WTC11 (cell line): ENCODE measurements at regions not wholly inside any gene's neighbourhood (a gene's known extent, or its start where the extent isn't known, plus 50 kb on each side); places are given as distances from the start of the nearest gene placed in this dataset.
A peak's percentile ranks its signal among the peaks of the same experiment; 100 is the strongest.
"Not testable (repeated sequence)": the region's sequence is repeated elsewhere in the genome, so short reads cannot be mapped to it uniquely, and the experiment has no call there.

ENCODE experiments used
- ATAC-seq: fragments of 200-7000 bp; cut with Tn5 transposase; 2 replicates; pipeline ENCODE4 v1.10.0; 2021; ENCODE audit warnings: mild to moderate bottlenecking, moderate library complexity
- CTCF ChIA-PET: fragments of 300-600 bp; sonication (Branson Sonifier 250); formaldehyde crosslinking; loops from one replicate; lab custom pipeline; 2021; ENCODE audit warnings: antibody characterized with exemption; lab: Charles Lee
- POLR2A ChIA-PET: fragments of 350-600 bp; sonication (Branson Sonifier 250); formaldehyde crosslinking; loops from one replicate; lab custom pipeline; 2021; ENCODE audit warnings: antibody characterized with exemption; lab: Charles Lee
- DNase-seq: peaks from one replicate; pipeline ENCODE4 v3.0.0; 2021; ENCODE audit warnings: low spot score
- H3K27ac Mint-ChIP-seq: 2 replicates; pipeline ENCODE4 v1.8.0; 2021; ENCODE audit warnings: mixed read lengths
- H3K27me3 Mint-ChIP-seq: 2 replicates; pipeline ENCODE4 v1.8.0; 2021; ENCODE audit warnings: low read depth, mild to moderate bottlenecking, moderate library complexity, mixed read lengths
- H3K36me3 Mint-ChIP-seq: 2 replicates; pipeline ENCODE4 v1.8.0; 2021; ENCODE audit warnings: mixed read lengths
- H3K4me1 Mint-ChIP-seq: 2 replicates; pipeline ENCODE4 v1.8.0; 2022; ENCODE audit warnings: mixed read lengths
- H3K4me3 Mint-ChIP-seq: 2 replicates; pipeline ENCODE4 v1.8.0; 2021; ENCODE audit warnings: mild to moderate bottlenecking, moderate library complexity, mixed read lengths
- H3K9me3 Mint-ChIP-seq: 2 replicates; pipeline ENCODE4 v1.8.0; 2021; ENCODE audit warnings: mixed read lengths
- CBFB ChIP-seq: sonication (generic); formaldehyde crosslinking; IDR thresholded peaks from 2 replicates; pipeline ENCODE4 v1.8.1; 2022; ENCODE audit warnings: mild to moderate bottlenecking, low read depth, missing genetic modification reagents
- NFYB ChIP-seq: sonication (generic); formaldehyde crosslinking; conservative IDR thresholded peaks from 2 replicates; pipeline ENCODE4 v1.8.0; 2022; ENCODE audit warnings: low read depth, missing genetic modification reagents
- ZBTB21 ChIP-seq: sonication (generic); formaldehyde crosslinking; IDR thresholded peaks from 2 replicates; pipeline ENCODE4 v1.8.1; 2023; ENCODE audit warnings: mild to moderate bottlenecking, missing genetic modification reagents, borderline replicate concordance
- ZNF138 ChIP-seq: sonication (generic); formaldehyde crosslinking; conservative IDR thresholded peaks from 2 replicates; pipeline ENCODE4 v1.8.1; 2022; ENCODE audit warnings: mild to moderate bottlenecking, moderate library complexity, missing genetic modification reagents
- TF ChIP-seq, protein P1 (sequence below): fragments of 250-450 bp; sonication (Bioruptor Pico); IDR thresholded peaks from 2 replicates; pipeline ENCODE4 v2.1.2; 2022; ENCODE audit warnings: mild to moderate bottlenecking, moderate library complexity
- TF ChIP-seq, protein P2 (sequence below): sonication (generic); formaldehyde crosslinking; IDR thresholded peaks from 2 replicates; pipeline ENCODE4 v1.8.0; 2022; ENCODE audit warnings: mild to moderate bottlenecking, missing genetic modification reagents
- TF ChIP-seq, protein P3 (sequence below): sonication (generic); formaldehyde crosslinking; IDR thresholded peaks from 2 replicates; pipeline ENCODE4 v1.8.1; 2022; ENCODE audit warnings: missing genetic modification reagents, borderline replicate concordance
- TF ChIP-seq, protein P4 (sequence below): fragments of 250-450 bp; sonication (Bioruptor Pico); IDR thresholded peaks from 2 replicates; pipeline ENCODE4 v1.9.0; 2021; ENCODE audit warnings: moderate library complexity, mild to moderate bottlenecking, inconsistent platforms, borderline replicate concordance

DNA sequence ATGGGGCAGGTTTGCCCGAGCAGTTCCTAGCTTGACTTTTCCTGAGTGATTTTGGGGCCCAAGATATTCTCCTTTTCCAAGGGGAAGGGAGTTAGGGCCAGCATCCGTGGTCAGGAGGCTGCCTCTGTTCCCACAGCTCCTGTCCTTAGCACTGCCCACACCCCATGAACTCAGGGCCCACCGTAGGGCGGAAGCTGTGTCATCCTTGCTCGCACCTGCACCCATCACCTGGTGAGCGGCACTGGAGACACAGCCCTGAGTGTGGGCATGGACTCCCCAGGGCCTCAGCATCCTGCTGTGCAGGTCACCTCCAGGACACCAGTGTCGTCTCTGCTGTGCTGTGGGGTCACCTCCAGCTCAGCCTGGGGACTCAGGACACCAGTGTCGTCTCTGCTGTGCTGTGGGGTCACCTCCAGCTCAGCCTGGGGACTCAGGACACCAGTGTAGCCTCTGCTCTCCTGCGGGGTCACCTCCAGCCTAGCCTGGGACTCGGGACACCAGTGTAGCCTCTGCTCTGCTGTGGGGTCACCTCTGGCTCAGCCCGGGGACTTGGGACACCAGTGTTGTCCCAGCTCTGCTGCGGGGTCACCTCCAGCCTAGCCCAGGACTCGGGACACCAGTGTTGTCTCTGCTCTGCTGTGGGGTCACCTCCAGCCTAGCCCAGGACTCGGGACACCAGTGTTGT, 322.9 kb downstream of the ADGRD1 start (continued):
- TF ChIP-seq, protein P1, sequence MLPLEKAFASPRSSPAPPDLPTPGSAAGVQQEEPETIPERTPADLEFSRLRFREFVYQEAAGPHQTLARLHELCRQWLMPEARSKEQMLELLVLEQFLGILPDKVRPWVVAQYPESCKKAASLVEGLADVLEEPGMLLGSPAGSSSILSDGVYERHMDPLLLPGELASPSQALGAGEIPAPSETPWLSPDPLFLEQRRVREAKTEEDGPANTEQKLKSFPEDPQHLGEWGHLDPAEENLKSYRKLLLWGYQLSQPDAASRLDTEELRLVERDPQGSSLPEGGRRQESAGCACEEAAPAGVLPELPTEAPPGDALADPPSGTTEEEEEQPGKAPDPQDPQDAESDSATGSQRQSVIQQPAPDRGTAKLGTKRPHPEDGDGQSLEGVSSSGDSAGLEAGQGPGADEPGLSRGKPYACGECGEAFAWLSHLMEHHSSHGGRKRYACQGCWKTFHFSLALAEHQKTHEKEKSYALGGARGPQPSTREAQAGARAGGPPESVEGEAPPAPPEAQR (CRISPR knock-in tag), result no peak
- no peak for TF ChIP-seq CBFB
- TF ChIP-seq, all 79 proteins: peak for 0

DNA sequence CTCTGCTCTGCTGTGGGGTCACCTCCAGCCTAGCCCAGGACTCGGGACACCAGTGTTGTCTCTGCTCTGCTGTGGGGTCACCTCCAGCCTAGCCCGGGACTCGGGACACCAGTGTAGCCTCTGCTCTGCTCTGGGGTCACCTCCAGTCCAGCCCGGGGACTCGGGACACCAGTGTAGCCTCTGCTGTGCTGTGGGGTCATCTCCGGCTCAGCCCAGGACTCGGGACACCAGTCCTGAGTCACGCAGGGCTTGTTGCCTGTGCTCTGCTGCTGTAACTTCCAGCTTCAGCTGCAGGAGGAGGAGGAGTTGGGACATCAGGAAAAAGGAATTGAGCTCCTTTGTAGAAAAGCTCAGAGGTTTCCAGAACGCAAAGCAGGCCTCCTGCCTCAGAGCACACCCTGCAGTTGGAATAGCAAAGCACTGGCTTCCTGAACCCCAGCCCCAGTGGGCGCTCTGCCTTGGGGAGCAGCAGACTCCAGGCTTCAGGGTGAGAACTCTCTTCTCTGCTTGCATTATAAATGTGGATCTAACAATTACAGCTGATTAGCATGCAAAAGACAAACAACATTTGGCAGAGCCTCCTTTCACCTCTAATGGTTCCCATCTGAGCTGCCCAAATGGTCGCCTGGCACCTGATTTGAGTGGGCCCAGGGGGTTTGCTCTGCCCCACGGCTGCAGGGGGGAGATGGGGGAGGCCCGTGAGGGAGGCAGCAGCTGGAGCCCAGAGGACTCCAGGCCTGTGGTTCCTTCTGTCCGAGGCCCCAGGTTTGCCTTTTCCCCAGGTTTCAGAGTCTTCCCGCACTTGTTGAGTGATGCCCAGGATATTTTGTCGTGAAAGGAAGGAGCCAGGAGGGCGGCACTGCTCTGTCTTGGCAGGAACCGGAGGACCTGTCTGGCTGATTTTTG, 323.7 kb downstream of the ADGRD1 start:
- H3K4me3 Mint-ChIP-seq, H3K4me1 Mint-ChIP-seq, POLR2A ChIA-PET, H3K27ac Mint-ChIP-seq, H3K27me3 Mint-ChIP-seq, DNase-seq, H3K36me3 Mint-ChIP-seq, H3K9me3 Mint-ChIP-seq: not testable (repeated sequence)
- CTCF ChIA-PET, result interaction anchor here (0.5 kb wide), 1 partner anchor 53 kb away, joined by 3 read pairs; no protein-coding TSS in a partner anchor
- peak; percentile 63 for ATAC-seq

DNA sequence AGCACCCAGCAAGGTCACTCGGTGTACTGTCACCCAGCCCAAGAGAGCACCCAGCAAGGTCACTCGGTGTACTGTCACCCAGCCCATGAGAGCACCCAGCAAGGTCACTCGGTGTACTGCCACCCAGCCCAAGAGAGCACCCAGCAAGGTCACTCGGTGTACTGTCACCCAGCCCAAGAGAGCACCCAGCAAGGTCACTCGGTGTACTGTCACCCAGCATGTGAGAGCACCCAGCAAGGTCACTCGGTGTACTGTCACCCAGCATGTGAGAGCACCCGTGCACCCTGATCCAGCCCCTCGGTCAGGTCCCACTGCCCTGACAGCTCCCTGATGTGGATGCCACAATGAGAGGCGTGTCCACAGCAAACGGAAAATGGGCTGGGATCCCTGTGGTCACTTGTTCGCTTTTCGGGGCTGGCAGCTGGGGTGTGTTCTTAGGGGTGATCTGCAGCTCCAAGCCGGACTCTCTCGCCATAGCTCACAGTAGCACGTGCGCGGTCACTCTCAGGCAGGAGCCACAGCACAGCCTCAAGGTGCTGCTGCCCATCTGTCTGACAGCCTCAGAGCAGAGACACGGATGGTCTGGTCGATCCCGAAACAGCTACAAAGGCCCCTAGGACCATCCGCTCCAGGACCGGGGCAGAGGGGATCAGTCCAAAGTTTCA, 324.9 kb downstream of the ADGRD1 start:
- POLR2A ChIA-PET, result not testable (repeated sequence)

DNA sequence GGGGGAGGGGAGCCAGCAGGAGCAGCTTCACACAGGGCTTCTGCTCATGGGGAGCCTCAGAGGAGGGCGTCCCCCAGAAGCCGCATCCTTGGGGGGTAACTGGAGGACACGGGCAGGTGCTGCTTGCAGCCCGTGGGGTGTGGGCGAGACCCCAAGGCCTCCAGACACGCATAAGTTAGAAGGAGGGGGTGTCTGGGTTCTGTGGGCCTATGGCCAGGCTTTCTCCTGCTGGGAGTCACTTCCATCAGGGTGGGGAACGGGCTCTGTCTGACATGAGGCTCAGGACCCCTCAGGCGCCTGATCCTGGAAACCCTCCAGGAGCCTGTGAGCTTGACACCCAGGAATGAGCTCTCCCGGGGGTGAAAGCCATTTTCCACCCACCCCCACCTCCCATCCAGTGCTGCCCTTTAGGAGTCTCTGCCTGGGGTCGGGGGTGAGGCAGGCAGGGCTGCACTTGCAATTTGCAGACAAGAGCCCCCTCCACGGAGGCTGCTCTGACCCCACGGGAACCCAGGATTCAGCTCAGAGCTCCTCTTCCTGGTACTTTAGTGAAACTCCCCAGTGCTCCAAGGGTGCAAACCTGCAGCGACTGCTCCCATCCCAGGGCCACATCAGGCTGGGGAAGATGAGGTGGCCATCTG, 325.7 kb downstream of the ADGRD1 start:
- TF ChIP-seq ZNF138, result no peak
- TF ChIP-seq, protein P2, sequence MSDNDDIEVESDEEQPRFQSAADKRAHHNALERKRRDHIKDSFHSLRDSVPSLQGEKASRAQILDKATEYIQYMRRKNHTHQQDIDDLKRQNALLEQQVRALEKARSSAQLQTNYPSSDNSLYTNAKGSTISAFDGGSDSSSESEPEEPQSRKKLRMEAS (CRISPR knock-in tag), result no peak
- TF ChIP-seq, protein P3, sequence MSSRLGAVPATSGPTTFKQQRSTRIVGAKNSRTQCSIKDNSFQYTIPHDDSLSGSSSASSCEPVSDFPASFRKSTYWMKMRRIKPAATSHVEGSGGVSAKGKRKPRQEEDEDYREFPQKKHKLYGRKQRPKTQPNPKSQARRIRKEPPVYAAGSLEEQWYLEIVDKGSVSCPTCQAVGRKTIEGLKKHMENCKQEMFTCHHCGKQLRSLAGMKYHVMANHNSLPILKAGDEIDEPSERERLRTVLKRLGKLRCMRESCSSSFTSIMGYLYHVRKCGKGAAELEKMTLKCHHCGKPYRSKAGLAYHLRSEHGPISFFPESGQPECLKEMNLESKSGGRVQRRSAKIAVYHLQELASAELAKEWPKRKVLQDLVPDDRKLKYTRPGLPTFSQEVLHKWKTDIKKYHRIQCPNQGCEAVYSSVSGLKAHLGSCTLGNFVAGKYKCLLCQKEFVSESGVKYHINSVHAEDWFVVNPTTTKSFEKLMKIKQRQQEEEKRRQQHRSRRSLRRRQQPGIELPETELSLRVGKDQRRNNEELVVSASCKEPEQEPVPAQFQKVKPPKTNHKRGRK (CRISPR knock-in tag), result no peak
- H3K9me3 Mint-ChIP-seq, result no peaks in the 10 kb centered on the region
- no peak for DNase-seq
- no peak for ATAC-seq
- H3K4me3 Mint-ChIP-seq, result no peak overlapping the region
- ChIA-PET POLR2A (no interaction called here), CTCF (interaction anchor here (1.1 to 1.5 kb wide), 3 partner anchors 120 to 173 kb away, joined by 3 read pairs; no protein-coding TSS in a partner anchor)
- H3K27me3 Mint-ChIP-seq, result no peaks in the 10 kb centered on the region
- no peak overlapping the region for H3K27ac Mint-ChIP-seq
- peaks cover 7% of the 10 kb centered on the region; the same call in 1 of the 2 replicates for H3K4me1 Mint-ChIP-seq
- no peaks in the 10 kb centered on the region for H3K36me3 Mint-ChIP-seq

More for the DNA sequence above, 324.9 kb downstream of the ADGRD1 start:
- H3K36me3 Mint-ChIP-seq, H3K27me3 Mint-ChIP-seq, H3K27ac Mint-ChIP-seq, DNase-seq, ATAC-seq, H3K4me3 Mint-ChIP-seq, H3K4me1 Mint-ChIP-seq, H3K9me3 Mint-ChIP-seq: not testable (repeated sequence)
- CTCF ChIA-PET, result interaction anchor here (1.1 to 1.5 kb wide), 2 partner anchors 119 to 162 kb away, joined by 3 read pairs; no protein-coding TSS in a partner anchor

DNA sequence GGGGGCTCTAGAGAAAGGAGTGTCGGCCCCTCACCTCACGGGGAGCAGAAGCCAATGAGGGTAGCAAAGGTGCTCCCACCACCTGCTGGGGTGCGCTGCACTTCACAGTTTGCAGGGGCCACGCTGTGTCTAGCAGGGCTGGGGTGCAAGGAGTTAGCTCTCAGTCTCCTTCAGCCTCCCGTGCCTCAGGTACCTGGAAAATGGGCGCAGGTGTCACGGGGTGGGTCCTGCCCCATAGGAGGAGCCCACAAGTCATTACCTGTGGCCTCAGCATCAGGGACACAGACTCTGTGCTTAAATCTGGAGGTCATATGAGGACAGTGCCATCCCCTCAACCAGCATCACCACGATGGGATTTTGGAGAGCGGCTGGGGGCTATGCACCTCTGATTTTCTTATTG, 326.7 kb downstream of the ADGRD1 start:
- CTCF ChIA-PET, result no interaction called here
- peaks cover 7% of the 10 kb centered on the region; the same call in 1 of the 2 replicates for H3K4me1 Mint-ChIP-seq
- no peak for TF ChIP-seq ZBTB21
- TF ChIP-seq, protein P4, sequence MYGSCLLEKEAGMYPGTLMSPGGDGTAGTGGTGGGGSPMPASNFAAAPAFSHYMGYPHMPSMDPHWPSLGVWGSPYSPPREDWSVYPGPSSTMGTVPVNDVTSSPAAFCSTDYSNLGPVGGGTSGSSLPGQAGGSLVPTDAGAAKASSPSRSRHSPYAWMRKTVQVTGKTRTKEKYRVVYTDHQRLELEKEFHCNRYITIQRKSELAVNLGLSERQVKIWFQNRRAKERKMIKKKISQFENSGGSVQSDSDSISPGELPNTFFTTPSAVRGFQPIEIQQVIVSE, result no peak
- TF ChIP-seq, protein P3 (CRISPR knock-in tag), result no peak
- no peak for TF ChIP-seq NFYB (CRISPR knock-in tag)
- no peak for ATAC-seq
- no peak overlapping the region for H3K27ac Mint-ChIP-seq
- no peaks in the 10 kb centered on the region for H3K27me3 Mint-ChIP-seq
- no peak for DNase-seq
- no peak overlapping the region for H3K4me3 Mint-ChIP-seq
- POLR2A ChIA-PET, result no interaction called here
- no peaks in the 10 kb centered on the region for H3K36me3 Mint-ChIP-seq
- H3K9me3 Mint-ChIP-seq, result no peaks in the 10 kb centered on the region
